ENCODE measurements at regions not wholly inside any gene's neighbourhood (a gene's known extent, or its start where the extent isn't known, plus 50 kb on each side); places are given as distances from the start of the nearest gene placed in this dataset.

DNA sequence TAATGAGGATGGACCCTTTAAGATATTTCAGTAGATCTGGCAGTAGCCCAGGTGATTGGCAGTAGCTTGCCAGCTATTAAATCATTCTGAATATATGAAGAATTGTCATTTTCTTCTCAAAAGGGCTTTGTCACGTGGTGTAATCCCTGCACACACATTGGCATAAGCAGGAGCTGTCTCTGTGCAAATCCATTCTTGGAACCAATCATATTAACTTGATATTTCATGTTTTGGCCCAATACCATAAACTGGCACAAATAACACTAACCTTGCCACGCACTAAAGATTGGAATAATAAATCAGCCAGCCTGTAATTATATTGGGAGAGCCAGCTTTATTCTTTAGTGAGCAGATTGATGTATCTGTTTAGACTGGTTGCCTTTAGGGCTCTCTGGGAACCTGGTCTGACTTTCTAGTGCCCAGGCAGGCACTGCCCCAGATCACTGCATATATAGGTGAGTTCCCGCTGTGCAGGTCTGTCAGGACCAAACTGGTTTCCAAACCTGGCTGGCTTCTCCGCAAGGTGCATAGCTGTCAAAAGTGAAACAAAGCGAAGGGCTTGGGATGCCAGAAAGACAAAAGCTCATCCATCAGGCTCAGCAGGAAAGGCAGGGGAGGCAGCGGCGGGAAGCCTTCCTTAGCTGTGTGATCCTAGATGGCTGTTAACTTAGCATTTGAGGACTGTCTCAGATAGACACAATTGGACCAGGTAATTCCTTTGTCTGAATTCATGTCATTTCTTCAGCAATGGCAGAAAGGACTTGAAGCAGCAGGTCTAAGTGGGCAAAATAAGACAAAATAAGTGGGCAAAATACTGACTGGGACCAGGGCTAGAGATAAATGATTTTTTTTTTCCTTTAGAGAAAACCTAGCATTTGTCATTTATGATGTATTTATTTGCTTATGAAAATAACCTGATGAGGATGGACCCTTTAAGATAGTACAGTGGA is 128.8 kb upstream of the DYRK2 start:
- TF ChIP-seq, protein P1, sequence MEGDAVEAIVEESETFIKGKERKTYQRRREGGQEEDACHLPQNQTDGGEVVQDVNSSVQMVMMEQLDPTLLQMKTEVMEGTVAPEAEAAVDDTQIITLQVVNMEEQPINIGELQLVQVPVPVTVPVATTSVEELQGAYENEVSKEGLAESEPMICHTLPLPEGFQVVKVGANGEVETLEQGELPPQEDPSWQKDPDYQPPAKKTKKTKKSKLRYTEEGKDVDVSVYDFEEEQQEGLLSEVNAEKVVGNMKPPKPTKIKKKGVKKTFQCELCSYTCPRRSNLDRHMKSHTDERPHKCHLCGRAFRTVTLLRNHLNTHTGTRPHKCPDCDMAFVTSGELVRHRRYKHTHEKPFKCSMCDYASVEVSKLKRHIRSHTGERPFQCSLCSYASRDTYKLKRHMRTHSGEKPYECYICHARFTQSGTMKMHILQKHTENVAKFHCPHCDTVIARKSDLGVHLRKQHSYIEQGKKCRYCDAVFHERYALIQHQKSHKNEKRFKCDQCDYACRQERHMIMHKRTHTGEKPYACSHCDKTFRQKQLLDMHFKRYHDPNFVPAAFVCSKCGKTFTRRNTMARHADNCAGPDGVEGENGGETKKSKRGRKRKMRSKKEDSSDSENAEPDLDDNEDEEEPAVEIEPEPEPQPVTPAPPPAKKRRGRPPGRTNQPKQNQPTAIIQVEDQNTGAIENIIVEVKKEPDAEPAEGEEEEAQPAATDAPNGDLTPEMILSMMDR (IDR thresholded peaks at IDR 0.05; ENCODE audit: low read depth, low read length, poor library complexity, severe bottlenecking): no peak
- TF ChIP-seq EZH2phosphoT487 (IDR thresholded peaks at IDR 0.05; ENCODE audit: borderline replicate concordance, low read length): no peak
